Renal cortex interstitium (tissue), 11 donors: ENCODE measurements at regions not wholly inside any gene's neighbourhood (a gene's known extent, or its start where the extent isn't known, plus 50 kb on each side); places are given as distances from the start of the nearest gene placed in this dataset.

Source experiments
- DNase-seq, 11 donors: peaks; one replicate each; pipeline ENCODE4 v3.0.0-alpha.2; 2013; ENCODE audit warnings: low read depth in 9 of 11, low spot score in 4 of 11; ENCODE audit errors: extremely low read depth in 1 of 11

DNA sequence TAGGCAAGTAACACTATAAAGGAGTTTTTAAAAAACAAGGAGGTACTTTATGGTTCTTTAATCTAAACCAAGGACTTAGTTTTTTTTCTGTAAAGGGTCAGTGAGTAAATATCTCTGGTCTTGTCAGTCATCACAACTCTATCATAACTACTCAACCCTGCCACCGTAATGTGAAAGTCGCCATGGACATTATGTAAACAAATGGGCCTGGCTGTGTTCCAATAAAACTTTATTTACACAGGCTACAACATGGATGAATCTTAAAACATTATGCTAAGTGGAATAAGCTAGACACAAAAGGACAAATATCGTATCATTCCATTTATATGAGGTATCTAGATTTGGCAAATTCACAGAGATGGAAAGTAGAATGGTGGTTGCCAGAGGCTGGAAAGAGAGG, 60.8 kb upstream of the SP4 start:
- no peak for DNase-seq

DNA sequence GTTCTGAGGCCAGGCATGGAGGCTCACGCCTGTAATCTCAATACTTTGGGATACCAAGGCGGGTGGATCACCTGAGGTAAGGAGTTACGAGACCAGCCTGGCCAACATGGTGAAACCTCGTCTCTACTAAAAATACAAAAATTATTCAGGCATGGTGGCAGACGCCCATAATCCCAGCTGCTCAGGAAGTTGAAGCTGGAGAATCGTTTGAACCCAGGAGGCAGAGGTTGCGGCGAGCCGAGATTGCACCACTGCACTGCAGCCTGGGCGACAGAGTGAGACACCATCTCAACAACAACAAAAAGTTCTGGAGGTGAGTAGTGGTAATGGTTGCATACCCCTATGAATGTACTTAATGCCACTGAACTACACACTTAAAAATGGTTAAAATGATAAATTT, 60.3 kb upstream of the SP4 start:
- DNase-seq = no peak

DNA sequence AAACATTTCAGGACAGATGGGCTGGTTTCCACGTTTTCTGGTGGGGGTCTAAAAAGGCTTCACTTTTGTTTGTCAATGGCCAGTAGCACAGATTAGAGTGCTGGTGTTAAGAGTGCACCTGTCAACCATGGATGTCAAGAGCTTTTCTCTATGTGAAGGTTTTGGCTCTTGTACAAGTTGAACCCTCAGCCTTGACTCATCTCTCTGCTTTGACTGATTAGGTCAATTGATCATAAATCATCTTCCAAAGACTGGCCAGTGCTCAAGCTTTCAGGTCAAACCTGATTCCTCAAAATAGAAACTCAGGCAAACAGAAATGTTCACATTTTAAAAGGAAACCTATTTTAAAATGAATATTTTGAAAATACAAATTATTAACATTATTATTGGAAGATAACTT, 59.6 kb upstream of the SP4 start:
- DNase-seq = no peak

DNA sequence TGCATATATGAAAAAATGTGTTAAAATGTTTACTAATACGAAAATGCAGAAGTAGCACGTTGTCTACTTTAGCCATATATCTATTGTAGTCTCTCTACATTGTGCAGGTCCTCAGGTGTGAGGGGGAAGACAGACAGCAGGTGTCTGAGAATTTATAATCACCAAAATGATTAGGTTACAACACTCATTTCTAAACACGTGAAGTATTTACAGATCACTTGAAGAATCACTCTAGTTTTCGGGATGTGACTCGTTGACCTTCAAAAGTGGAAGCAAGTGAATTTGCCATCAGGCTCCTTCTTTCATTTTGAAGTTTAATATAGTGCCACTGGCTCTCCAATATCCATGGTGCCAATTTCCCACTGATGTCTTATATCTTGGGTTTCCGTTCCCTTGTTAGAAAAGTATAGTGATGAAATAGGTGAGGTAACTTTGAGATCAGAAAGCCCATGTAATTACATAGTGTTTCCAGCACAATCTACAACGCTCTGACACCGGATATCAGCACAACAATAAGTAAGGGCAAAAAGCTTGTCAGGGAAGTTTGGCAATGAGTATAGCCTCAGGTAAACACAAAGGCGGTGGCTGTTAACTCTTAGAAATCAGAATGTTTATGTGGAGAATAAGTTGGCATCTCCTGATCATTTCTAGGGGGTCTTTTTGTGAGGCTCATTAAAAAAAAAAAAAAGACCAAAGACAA, 57.5 kb upstream of the SP4 start:
- no peak for DNase-seq

DNA sequence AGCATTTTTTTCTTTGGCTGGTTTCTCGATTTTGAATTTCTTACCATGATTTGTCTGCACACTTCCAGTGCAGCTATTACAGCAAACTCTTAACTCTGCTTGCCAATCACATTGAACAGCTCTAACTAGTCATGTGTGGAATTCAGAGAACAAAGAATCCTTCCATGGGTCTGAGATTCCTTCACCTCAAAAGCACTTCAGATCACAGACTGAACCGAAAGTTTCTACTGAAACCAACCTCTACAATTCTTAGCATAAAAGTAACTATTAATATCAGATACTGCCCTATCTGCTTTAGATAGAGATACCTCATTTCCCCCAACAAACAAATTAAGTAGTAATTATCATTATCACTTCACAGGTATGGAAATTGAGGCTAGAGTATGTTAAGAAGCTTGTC, 56.5 kb upstream of the SP4 start:
- DNase-seq = no peak

DNA sequence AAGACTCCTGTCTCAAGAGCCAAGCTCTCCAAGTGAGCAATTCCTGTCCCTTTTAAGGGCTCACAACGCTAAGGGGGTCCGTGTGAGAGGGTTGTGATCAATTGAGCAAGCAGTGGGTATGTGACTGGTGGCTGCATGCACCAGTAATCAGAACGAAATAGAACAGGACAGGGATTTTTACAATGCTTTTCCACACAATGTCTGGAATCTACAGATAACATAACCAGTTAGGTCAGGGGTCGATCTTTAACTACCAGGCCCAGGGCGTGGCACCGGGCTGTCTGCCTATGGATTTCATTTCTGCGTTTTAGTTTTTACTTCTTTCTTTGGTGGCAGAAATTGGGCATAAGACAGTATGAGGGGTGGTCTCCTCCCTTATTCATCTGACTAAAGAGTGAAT, 54.9 kb upstream of the SP4 start:
- DNase-seq = no peak

DNA sequence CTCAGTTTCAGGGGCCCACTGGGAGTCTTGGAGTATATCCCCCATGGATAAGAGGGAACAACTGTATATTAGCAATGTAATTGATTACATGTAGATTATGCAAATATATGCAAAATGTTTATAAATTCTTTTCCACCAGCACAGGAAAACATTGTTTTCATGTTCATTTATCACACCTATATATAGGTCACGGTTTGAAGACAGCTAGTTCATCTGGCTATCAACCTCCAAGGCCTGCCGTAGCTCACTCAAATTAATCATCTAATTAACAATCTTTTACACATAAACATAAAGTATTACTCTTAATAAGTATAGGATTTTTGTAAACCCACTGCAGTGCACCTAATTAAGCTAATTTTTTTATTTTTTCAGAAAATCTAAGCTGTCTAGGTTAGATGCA, 53.7 kb upstream of the SP4 start:
- DNase-seq = no peak

DNA sequence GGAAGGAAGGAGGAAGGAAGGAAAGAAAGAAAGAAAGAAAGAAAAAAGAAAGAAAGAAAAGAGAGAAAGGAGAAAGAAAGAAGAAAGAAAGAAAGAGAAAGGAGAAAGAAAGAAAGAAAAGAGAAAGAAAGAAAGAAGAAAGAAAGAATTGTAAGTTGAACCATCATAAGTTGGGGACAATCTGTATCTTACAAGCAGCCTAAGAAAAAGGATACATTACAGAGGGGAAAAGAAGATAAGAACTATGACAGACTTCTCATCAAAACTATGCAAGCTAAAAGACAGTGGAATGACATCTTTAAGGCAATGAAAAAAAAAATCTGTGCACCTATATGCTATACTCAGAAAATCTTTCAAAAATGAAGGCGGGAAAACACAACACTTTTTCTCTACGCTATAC, 50.3 kb upstream of the SP4 start:
- no peak for DNase-seq
